Transverse colon (tissue), 4 donors: ENCODE measurements at regions not wholly inside any gene's neighbourhood (a gene's known extent, or its start where the extent isn't known, plus 50 kb on each side); places are given as distances from the start of the nearest gene placed in this dataset.

Source experiments
- DNase-seq: peaks from one replicate; pipeline ENCODE4 v3.0.0-alpha.2; 2019
- H3K27ac ChIP-seq, 4 donors: fragments of 200-600 bp; sonication (generic); 2 replicates each; pipeline ENCODE4 v1.5.1; 2016 to 2018; ENCODE audit warnings: inconsistent platforms in 4 of 4
- H3K27me3 ChIP-seq: fragments of 200-600 bp; sonication (generic); 2 replicates; pipeline ENCODE4 v1.5.1; 2017; ENCODE audit warnings: inconsistent platforms
- H3K36me3 ChIP-seq, 4 donors: fragments of 200-600 bp; sonication (generic); 2 replicates each; pipeline ENCODE4 v1.5.1; 2017 to 2019; ENCODE audit warnings: inconsistent platforms in 4 of 4
- H3K4me1 ChIP-seq, 4 donors: fragments of 200-600 bp; sonication (generic); 2 replicates each; pipeline ENCODE4 v1.5.1; 2017 to 2020; ENCODE audit warnings: inconsistent platforms in 4 of 4
- H3K4me3 ChIP-seq, 4 donors: fragments of 200-600 bp; sonication (generic); 1 replicate in 1 of 4; 2 replicates in 3 of 4; pipeline versions ENCODE4 v1.5.1 to v1.6.1; 2017 to 2019; ENCODE audit warnings: inconsistent platforms in 4 of 4
- H3K9me3 ChIP-seq, 2 donors: fragments of 200-600 bp; sonication (generic); 2 replicates each; pipeline ENCODE4 v1.5.1; 2017 to 2019; ENCODE audit warnings: inconsistent platforms in 2 of 2
- CTCF ChIP-seq, 5 experiments: fragments of 200-600 bp in 3 of 5; fragments of 450-650 bp in 2 of 5; sonication (generic) in 3 of 5; IDR thresholded peaks; 1 replicate in 2 of 5; 2 replicates in 3 of 5; pipeline ENCODE4 v1.5.1; 2016 to 2017; ENCODE audit warnings: antibody characterized with exemption in 5 of 5, inconsistent platforms in 3 of 5, mild to moderate bottlenecking in 2 of 5, moderate library complexity in 1 of 5
- EP300 ChIP-seq: sonication (generic); formaldehyde crosslinking; IDR thresholded peaks from one replicate; pipeline ENCODE4 v1.6.1; 2017; ENCODE audit warnings: antibody characterized with exemption, low read depth
- POLR2A ChIP-seq: fragments of 450-650 bp; IDR thresholded peaks from one replicate; pipeline ENCODE4 v1.6.1; 2016; ENCODE audit warnings: antibody characterized with exemption, mild to moderate bottlenecking, moderate library complexity
- POLR2AphosphoS5 ChIP-seq, 3 donors: sonication (generic); formaldehyde crosslinking; IDR thresholded peaks; one replicate each; pipeline ENCODE4 v1.6.1; 2016; ENCODE audit warnings: antibody characterized with exemption in 3 of 3
- WGBS, 2 donors: methylation state at CpG; one replicate each; pipeline ENCODE4 v1.1.5; 2018; ENCODE audit warnings: low coverage in 1 of 2; 5-methylcytosine and 5-hydroxymethylcytosine counted together
- in situ Hi-C, 4 donors: fragments of 200-750 bp; cut with MboI; loops; one replicate each; pipeline versions ENCODE4 v1.15.0 to v1.15.1; 2017; ENCODE audit warnings: low sequenced_read_pairs in 3 of 4, low pct_ligation_motif_present in 1 of 4, low pct_unique_long_range_greater_than_20kb in 1 of 4
- intact Hi-C: fragments of 100-400 bp; cut with DNase I; formaldehyde crosslinking; loops from one replicate; pipeline ENCODE4 v1.15.1; 2023; ENCODE audit warnings: low total_unique reads

GRCh38 chr11:88448131-88448670, 110.7 kb upstream of the CTSC start:
- Histone ChIP-seq H3K4me1 (no peaks in the 10 kb centered on the region), H3K27ac (no peak overlapping the region), H3K4me3 (no peak overlapping the region), H3K9me3 (no peaks in the 10 kb centered on the region), H3K36me3 (no peaks in the 10 kb centered on the region), H3K27me3 (no peaks in the 10 kb centered on the region)
- no peak for DNase-seq
- WGBS, 2 donors, result 67 to 79% methylated on average over 4 to 9 of the region's 9 CpGs
- in situ Hi-C loops (no loop called here), intact Hi-C loops (no loop called here)
- TF ChIP-seq EP300, result no peak
- no peak for TF ChIP-seq CTCF (IDR thresholded peaks at IDR 0.05)
- no peak for TF ChIP-seq POLR2AphosphoS5 (IDR thresholded peaks at IDR 0.05)
- TF ChIP-seq POLR2A, result no peak

GRCh38 chr11:88447281-88447680, 109.7 kb upstream of the CTSC start:
- Histone ChIP-seq H3K9me3 (no peaks in the 10 kb centered on the region), H3K27ac (no peak overlapping the region), H3K36me3 (no peaks in the 10 kb centered on the region), H3K4me1 (no peaks in the 10 kb centered on the region), H3K4me3 (no peak overlapping the region), H3K27me3 (no peaks in the 10 kb centered on the region)
- WGBS, 2 donors, result 67 to 75% methylated on average over 1 of the region's 1 CpG
- no peak for DNase-seq
- TF ChIP-seq POLR2AphosphoS5 (IDR thresholded peaks at IDR 0.05), result no peak
- no peak for TF ChIP-seq EP300
- no peak for TF ChIP-seq POLR2A
- TF ChIP-seq CTCF (IDR thresholded peaks at IDR 0.05), result no peak
- in situ Hi-C loops, result no loop called here
- intact Hi-C loops, result no loop called here

- intact Hi-C loops, result no loop called here
- Histone ChIP-seq H3K9me3 (no peaks in the 10 kb centered on the region), H3K36me3 (no peaks in the 10 kb centered on the region), H3K27ac (no peak overlapping the region), H3K27me3 (no peaks in the 10 kb centered on the region), H3K4me3 (no peak overlapping the region), H3K4me1 (no peaks in the 10 kb centered on the region)
- in situ Hi-C loops, result no loop called here
- 47 to 69% methylated on average over 3 of the region's 3 CpGs for WGBS, 2 donors
- TF ChIP-seq POLR2AphosphoS5 (IDR thresholded peaks at IDR 0.05) (no peak), CTCF (IDR thresholded peaks at IDR 0.05) (no peak), EP300 (no peak), POLR2A (no peak)
- no peak for DNase-seq
Observed at GRCh38 chr11:88439356-88439755, 101.8 kb upstream of the CTSC start.

GRCh38 chr11:88438721-88439120, 101.2 kb upstream of the CTSC start:
- DNase-seq, result no peak
- no peak for TF ChIP-seq EP300
- no peak for TF ChIP-seq CTCF (IDR thresholded peaks at IDR 0.05)
- in situ Hi-C loops, result no loop called here
- Histone ChIP-seq H3K27ac (no peak overlapping the region), H3K36me3 (no peaks in the 10 kb centered on the region), H3K27me3 (no peaks in the 10 kb centered on the region), H3K9me3 (no peaks in the 10 kb centered on the region), H3K4me1 (no peaks in the 10 kb centered on the region), H3K4me3 (no peak overlapping the region)
- intact Hi-C loops, result no loop called here
- WGBS, 2 donors, result 39 to 62% methylated on average over 2 of the region's 2 CpGs
